ENCODE measurements at regions not wholly inside any gene's neighbourhood (a gene's known extent, or its start where the extent isn't known, plus 50 kb on each side); places are given as distances from the start of the nearest gene placed in this dataset.

GRCh38 chr9:108786322-108786721, 69.5 kb downstream of the ACTL7B start:
- H3K4me3 ChIP-seq (ENCODE audit: insufficient read depth in 1 of 2, low read depth in 1 of 2, low read length in 2 of 2), result peak overlapping the region in 1 of 2 experiments; percentile 45
- no peak overlapping the region for H2BK5ac ChIP-seq (ENCODE audit: low read depth, low read length, poor library complexity, severe bottlenecking)
- no peak overlapping the region for H2AK5ac ChIP-seq (ENCODE audit: low read length, severe bottlenecking)
- H2BK12ac ChIP-seq (ENCODE audit: low read length in 2 of 2), result no peak overlapping the region
- H4K8ac ChIP-seq (ENCODE audit: low read length), result no peak overlapping the region
- no peaks in the 10 kb centered on the region for H3K36me3 ChIP-seq (ENCODE audit: control insufficient read depth in 1 of 2, insufficient read depth in 2 of 2, low read depth in 1 of 2, low read length in 2 of 2)
- H2BK120ac ChIP-seq (ENCODE audit: low read depth, low read length), result no peak overlapping the region
- no peak overlapping the region for H3K4me2 ChIP-seq (ENCODE audit: low read length, poor library complexity, severe bottlenecking)
- H3K4ac ChIP-seq (ENCODE audit: low read depth in 1 of 2, low read length in 2 of 2), result no peak overlapping the region
- WGBS, result 78% methylated on average over 1 of the region's 4 CpGs
- no peak overlapping the region for H2BK15ac ChIP-seq (ENCODE audit: low read depth, poor library complexity, severe bottlenecking)
- no peak overlapping the region for H3K23ac ChIP-seq (ENCODE audit: low read length in 2 of 2)
- H3K14ac ChIP-seq (ENCODE audit: low read length in 2 of 2), result no peak overlapping the region
- no peak overlapping the region for H3K27ac ChIP-seq (ENCODE audit: low read length, poor library complexity, severe bottlenecking)
- no peak overlapping the region for H2AFZ ChIP-seq (ENCODE audit: low read depth, low read length)
- H3K9me3 ChIP-seq (ENCODE audit: control insufficient read depth, low read length), result no peaks in the 10 kb centered on the region
- H3K27me3 ChIP-seq (ENCODE audit: control insufficient read depth in 1 of 2, insufficient read depth in 1 of 2, low read length in 2 of 2), result peaks cover 0 to 12% of the 10 kb centered on the region in 2 experiments
- peaks cover 11% of the 10 kb centered on the region for H3K4me1 ChIP-seq (ENCODE audit: control insufficient read depth, insufficient read depth, low read depth, low read length)
- no peak overlapping the region for H4K91ac ChIP-seq (ENCODE audit: low read length)
- DNase-seq, result no peak
- H3K79me1 ChIP-seq (replicated peaks; ENCODE audit: low read length, poor library complexity, severe bottlenecking), result no peaks in the 10 kb centered on the region
- H3K18ac ChIP-seq (ENCODE audit: low read depth in 1 of 2, low read length in 2 of 2), result no peak overlapping the region
- H3K9ac ChIP-seq (ENCODE audit: low read length), result peak overlapping the region; percentile 39

GRCh38 chr9:108784998-108785397, 70.8 kb downstream of the ACTL7B start:
- DNase-seq, result peak; percentile 59
- 90% methylated on average over 2 of the region's 3 CpGs for WGBS
- Histone ChIP-seq H3K4me3 (ENCODE audit: insufficient read depth in 1 of 2, low read depth in 1 of 2, low read length in 2 of 2) (no peak overlapping the region), H4K91ac (ENCODE audit: low read length) (no peak overlapping the region), H3K9me3 (ENCODE audit: control insufficient read depth, low read length) (no peaks in the 10 kb centered on the region), H3K18ac (ENCODE audit: low read depth in 1 of 2, low read length in 2 of 2) (no peak overlapping the region), H3K14ac (ENCODE audit: low read length in 2 of 2) (no peak overlapping the region), H2BK120ac (ENCODE audit: low read depth, low read length) (no peak overlapping the region), H2BK12ac (ENCODE audit: low read length in 2 of 2) (no peak overlapping the region), H3K27me3 (ENCODE audit: control insufficient read depth in 1 of 2, insufficient read depth in 1 of 2, low read length in 2 of 2) (peaks cover 0 to 15% of the 10 kb centered on the region in 2 experiments), H2BK5ac (ENCODE audit: low read depth, low read length, poor library complexity, severe bottlenecking) (no peak overlapping the region), H2AFZ (ENCODE audit: low read depth, low read length) (no peak overlapping the region), H3K4me2 (ENCODE audit: low read length, poor library complexity, severe bottlenecking) (no peak overlapping the region), H3K23ac (ENCODE audit: low read length in 2 of 2) (no peak overlapping the region), H3K9ac (ENCODE audit: low read length) (peak overlapping the region; percentile 44), H2BK15ac (ENCODE audit: low read depth, poor library complexity, severe bottlenecking) (peak overlapping the region; percentile 15), H2AK5ac (ENCODE audit: low read length, severe bottlenecking) (peak overlapping the region; percentile 26), H3K4ac (ENCODE audit: low read depth in 1 of 2, low read length in 2 of 2) (no peak overlapping the region), H3K36me3 (ENCODE audit: control insufficient read depth in 1 of 2, insufficient read depth in 2 of 2, low read depth in 1 of 2, low read length in 2 of 2) (no peaks in the 10 kb centered on the region), H4K8ac (ENCODE audit: low read length) (no peak overlapping the region), H3K4me1 (ENCODE audit: control insufficient read depth, insufficient read depth, low read depth, low read length) (peaks cover 11% of the 10 kb centered on the region), H3K27ac (ENCODE audit: low read length, poor library complexity, severe bottlenecking) (no peak overlapping the region), H3K79me1 (replicated peaks; ENCODE audit: low read length, poor library complexity, severe bottlenecking) (no peaks in the 10 kb centered on the region)

- H4K8ac ChIP-seq (ENCODE audit: low read length), result peak overlapping the region; percentile 30
- H3K23ac ChIP-seq (ENCODE audit: low read length in 2 of 2), result no peak overlapping the region
- H3K36me3 ChIP-seq (ENCODE audit: control insufficient read depth in 1 of 2, insufficient read depth in 2 of 2, low read depth in 1 of 2, low read length in 2 of 2), result no peaks in the 10 kb centered on the region
- H3K27me3 ChIP-seq (ENCODE audit: control insufficient read depth in 1 of 2, insufficient read depth in 1 of 2, low read length in 2 of 2), result peaks cover 0 to 25% of the 10 kb centered on the region in 2 experiments
- no peak overlapping the region for H3K27ac ChIP-seq (ENCODE audit: low read length, poor library complexity, severe bottlenecking)
- H3K4me2 ChIP-seq (ENCODE audit: low read length, poor library complexity, severe bottlenecking), result no peak overlapping the region
- no peak for DNase-seq
- no peak overlapping the region for H4K91ac ChIP-seq (ENCODE audit: low read length)
- H3K4me3 ChIP-seq (ENCODE audit: insufficient read depth in 1 of 2, low read depth in 1 of 2, low read length in 2 of 2), result no peak overlapping the region
- no peak overlapping the region for H3K18ac ChIP-seq (ENCODE audit: low read depth in 1 of 2, low read length in 2 of 2)
- 64% methylated on average over 6 of the region's 14 CpGs for WGBS
- H3K9ac ChIP-seq (ENCODE audit: low read length), result no peak overlapping the region
- H2BK120ac ChIP-seq (ENCODE audit: low read depth, low read length), result no peak overlapping the region
- H2AK5ac ChIP-seq (ENCODE audit: low read length, severe bottlenecking), result no peak overlapping the region
- H2BK12ac ChIP-seq (ENCODE audit: low read length in 2 of 2), result no peak overlapping the region
- H2BK5ac ChIP-seq (ENCODE audit: low read depth, low read length, poor library complexity, severe bottlenecking), result no peak overlapping the region
- no peak overlapping the region for H3K4ac ChIP-seq (ENCODE audit: low read depth in 1 of 2, low read length in 2 of 2)
- H3K4me1 ChIP-seq (ENCODE audit: control insufficient read depth, insufficient read depth, low read depth, low read length), result peaks cover 11% of the 10 kb centered on the region
- H2AFZ ChIP-seq (ENCODE audit: low read depth, low read length), result no peak overlapping the region
- H3K9me3 ChIP-seq (ENCODE audit: control insufficient read depth, low read length), result no peaks in the 10 kb centered on the region
- H3K14ac ChIP-seq (ENCODE audit: low read length in 2 of 2), result no peak overlapping the region
- H3K79me1 ChIP-seq (replicated peaks; ENCODE audit: low read length, poor library complexity, severe bottlenecking), result no peaks in the 10 kb centered on the region
- H2BK15ac ChIP-seq (ENCODE audit: low read depth, poor library complexity, severe bottlenecking), result no peak overlapping the region
Measured at GRCh38 chr9:108783731-108784495, 71.9 kb downstream of the ACTL7B start.

- Histone ChIP-seq H3K9ac (ENCODE audit: low read length) (no peak overlapping the region), H3K4ac (ENCODE audit: low read depth in 1 of 2, low read length in 2 of 2) (no peak overlapping the region), H4K8ac (ENCODE audit: low read length) (no peak overlapping the region), H3K4me2 (ENCODE audit: low read length, poor library complexity, severe bottlenecking) (no peak overlapping the region), H3K14ac (ENCODE audit: low read length in 2 of 2) (no peak overlapping the region), H3K4me1 (ENCODE audit: control insufficient read depth, insufficient read depth, low read depth, low read length) (peaks cover 11% of the 10 kb centered on the region), H2BK12ac (ENCODE audit: low read length in 2 of 2) (peak overlapping the region; percentile 18 to 56), H2AFZ (ENCODE audit: low read depth, low read length) (no peak overlapping the region), H3K27me3 (ENCODE audit: control insufficient read depth in 1 of 2, insufficient read depth in 1 of 2, low read length in 2 of 2) (peaks cover under 1 to 31% of the 10 kb centered on the region in 2 experiments), H3K79me1 (replicated peaks; ENCODE audit: low read length, poor library complexity, severe bottlenecking) (no peaks in the 10 kb centered on the region), H3K9me3 (ENCODE audit: control insufficient read depth, low read length) (no peaks in the 10 kb centered on the region), H3K4me3 (ENCODE audit: insufficient read depth in 1 of 2, low read depth in 1 of 2, low read length in 2 of 2) (no peak overlapping the region), H3K18ac (ENCODE audit: low read depth in 1 of 2, low read length in 2 of 2) (no peak overlapping the region), H3K27ac (ENCODE audit: low read length, poor library complexity, severe bottlenecking) (no peak overlapping the region), H2BK5ac (ENCODE audit: low read depth, low read length, poor library complexity, severe bottlenecking) (no peak overlapping the region), H3K23ac (ENCODE audit: low read length in 2 of 2) (no peak overlapping the region), H3K36me3 (ENCODE audit: control insufficient read depth in 1 of 2, insufficient read depth in 2 of 2, low read depth in 1 of 2, low read length in 2 of 2) (no peaks in the 10 kb centered on the region), H2BK15ac (ENCODE audit: low read depth, poor library complexity, severe bottlenecking) (no peak overlapping the region), H4K91ac (ENCODE audit: low read length) (no peak overlapping the region), H2AK5ac (ENCODE audit: low read length, severe bottlenecking) (no peak overlapping the region), H2BK120ac (ENCODE audit: low read depth, low read length) (no peak overlapping the region)
- WGBS, result 77% methylated on average over 6 of the region's 6 CpGs
- DNase-seq, result no peak
Measured at GRCh38 chr9:108783326-108783725, 72.5 kb downstream of the ACTL7B start.
